HL-60 (cell line): ENCODE measurements at regions not wholly inside any gene's neighbourhood (a gene's known extent, or its start where the extent isn't known, plus 50 kb on each side); places are given as distances from the start of the nearest gene placed in this dataset.

Experiments
- DNase-seq, 2 experiments: peaks; one replicate each; pipeline ENCODE4 v3.0.0-alpha.2; 2010 to 2020; ENCODE audit warnings: low read depth in 1 of 2, low spot score in 1 of 2
- H3K27ac ChIP-seq: fragments of 250-450 bp; sonication (Bioruptor Pico); replicated peaks from 2 replicates; pipeline ENCODE4 v1.5.1; 2020; ENCODE audit warnings: mild to moderate bottlenecking, moderate library complexity
- H3K27me3 ChIP-seq: fragments of 250-450 bp; sonication (Bioruptor Pico); 2 replicates; pipeline ENCODE4 v1.5.1; 2021; ENCODE audit warnings: mild to moderate bottlenecking, moderate library complexity; ENCODE audit not compliant: insufficient read depth, poor library complexity, severe bottlenecking
- H3K4me3 ChIP-seq: replicated peaks from 2 replicates; pipeline ENCODE4 v1.5.1; 2011; ENCODE audit warnings: mild to moderate bottlenecking, control low read depth, low read length; ENCODE audit not compliant: insufficient read depth
- CTCF ChIP-seq: IDR thresholded peaks from one replicate; pipeline ENCODE4 v1.5.1; 2011; ENCODE audit warnings: low read length, control low read depth, inconsistent platforms; ENCODE audit not compliant: insufficient read depth
- GABPA ChIP-seq: IDR thresholded peaks from 2 replicates; pipeline ENCODE4 v1.6.1; 2012; ENCODE audit warnings: low read depth
- POLR2AphosphoS5 ChIP-seq: IDR thresholded peaks from 2 replicates; pipeline ENCODE4 v1.6.1; 2012; ENCODE audit warnings: low read depth
- REST ChIP-seq: IDR thresholded peaks from 2 replicates; pipeline ENCODE4 v1.6.1; 2012; ENCODE audit warnings: low read depth; ENCODE audit not compliant: insufficient replicate concordance
- SPI1 ChIP-seq: IDR thresholded peaks from 2 replicates; pipeline ENCODE4 v1.6.1; 2012; ENCODE audit warnings: low read depth, mild to moderate bottlenecking, borderline replicate concordance

GRCh38 chr17:79360196-79360595 lies 250.7 kb downstream of the RBFOX3 start:
- no peak overlapping the region for H3K4me3 ChIP-seq
- TF ChIP-seq SPI1 (no peak), GABPA (no peak), POLR2AphosphoS5 (no peak), CTCF (no peak), REST (no peak)
- H3K27me3 ChIP-seq, result no peaks in the 10 kb centered on the region
- no peak for DNase-seq
- no peak overlapping the region for H3K27ac ChIP-seq

- Histone ChIP-seq H3K4me3 (no peak overlapping the region), H3K27me3 (no peaks in the 10 kb centered on the region), H3K27ac (no peak overlapping the region)
- TF ChIP-seq REST (no peak), POLR2AphosphoS5 (no peak), GABPA (no peak), SPI1 (no peak), CTCF (no peak)
- DNase-seq, result no peak
These were observed 253.9 kb downstream of the RBFOX3 start for GRCh38 chr17:79356839-79357447.

GRCh38 chr17:79355165-79355564 lies 255.7 kb downstream of the RBFOX3 start:
- Histone ChIP-seq H3K27ac (no peak overlapping the region), H3K4me3 (no peak overlapping the region), H3K27me3 (no peaks in the 10 kb centered on the region)
- no peak for DNase-seq
- TF ChIP-seq REST (no peak), CTCF (no peak), POLR2AphosphoS5 (no peak), GABPA (no peak), SPI1 (no peak)
